Spleen (tissue), 11 donors: ENCODE measurements at regions not wholly inside any gene's neighbourhood (a gene's known extent, or its start where the extent isn't known, plus 50 kb on each side); places are given as distances from the start of the nearest gene placed in this dataset.
A peak's percentile ranks its signal among the peaks of the same experiment; 100 is the strongest.

ENCODE experiments used
- DNase-seq: peaks from one replicate; pipeline ENCODE4 v3.0.0-alpha.2; 2020
- H3K27ac ChIP-seq, 8 donors: fragments of 200-600 bp; sonication (generic) in 7 of 8; 1 replicate in 4 of 8; 2 replicates in 4 of 8; pipeline versions ENCODE4 v1.5.0 to v1.8.0; 2016 to 2021; ENCODE audit warnings: inconsistent platforms in 4 of 8, mild to moderate bottlenecking in 4 of 8, moderate library complexity in 1 of 8
- H3K27me3 ChIP-seq, 7 donors: fragments of 200-600 bp; sonication (generic) in 6 of 7; replicated peaks in 1 of 7; 1 replicate in 4 of 7; 2 replicates in 3 of 7; pipeline versions ENCODE4 v1.5.0 to v1.8.0; 2016 to 2021; ENCODE audit warnings: inconsistent platforms in 3 of 7, mild to moderate bottlenecking in 1 of 7
- H3K36me3 ChIP-seq, 6 donors: fragments of 200-600 bp; sonication (generic) in 5 of 6; 1 replicate in 4 of 6; 2 replicates in 2 of 6; pipeline versions ENCODE4 v1.5.0 to v1.8.0; 2016 to 2021; ENCODE audit warnings: inconsistent platforms in 2 of 6
- H3K4me1 ChIP-seq, 6 donors: fragments of 200-600 bp; sonication (generic) in 5 of 6; 1 replicate in 3 of 6; 2 replicates in 3 of 6; pipeline versions ENCODE4 v1.5.0 to v1.8.0; 2016 to 2021; ENCODE audit warnings: inconsistent platforms in 3 of 6
- H3K4me3 ChIP-seq, 8 donors: fragments of 200-600 bp; sonication (generic) in 7 of 8; 1 replicate in 4 of 8; 2 replicates in 4 of 8; pipeline versions ENCODE4 v1.5.0 to v1.8.0; 2016 to 2021; ENCODE audit warnings: inconsistent platforms in 4 of 8, mild to moderate bottlenecking in 4 of 8, moderate library complexity in 2 of 8
- H3K9me3 ChIP-seq, 8 donors: fragments of 200-600 bp; sonication (generic) in 7 of 8; 1 replicate in 4 of 8; 2 replicates in 4 of 8; pipeline versions ENCODE4 v1.5.0 to v1.8.0; 2016 to 2021; ENCODE audit warnings: inconsistent platforms in 4 of 8
- POLR2A ChIP-seq, 3 donors: fragments of 450-650 bp; IDR thresholded peaks; one replicate each; pipeline ENCODE4 v1.5.1; 2017; ENCODE audit warnings: antibody characterized with exemption in 3 of 3, mild to moderate bottlenecking in 1 of 3
- POLR2AphosphoS5 ChIP-seq, 3 donors: sonication (generic); formaldehyde crosslinking; IDR thresholded peaks; one replicate each; pipeline ENCODE4 v1.5.1; 2017; ENCODE audit warnings: antibody characterized with exemption in 3 of 3
- WGBS, 5 donors: extraction: QIAGEN DNeasy Blood & Tissue Kit in 3 of 5; methylation state at CpG; one replicate each; pipeline versions ENCODE4 v1.1.5 to v1.1.7; 2013 to 2018; 5-methylcytosine and 5-hydroxymethylcytosine counted together
- intact Hi-C: fragments of 100-400 bp; cut with DNase I; formaldehyde crosslinking; loops from one replicate; pipeline ENCODE4 v1.15.0; 2023; ENCODE audit warnings: low total_unique reads
- TF ChIP-seq, protein P1 (sequence below), 11 experiments: fragments of 200-600 bp in 7 of 11; fragments of 450-650 bp in 4 of 11; sonication (generic) in 4 of 11; IDR thresholded peaks in 8 of 11; conservative IDR thresholded peaks in 3 of 11; 1 replicate in 7 of 11; 2 replicates in 4 of 11; pipeline versions ENCODE4 v1.4.0 to v1.8.0; 2016 to 2021; ENCODE audit warnings: antibody characterized with exemption in 11 of 11, inconsistent platforms in 4 of 11, mild to moderate bottlenecking in 1 of 11
- donor health status: healthy with polysubstance abuse.
- donor health status: DM: no; HTN: no; CAD: no; lungs with moderate emphysema.
- donor health status: DM: no; HTN: no; CAD: no.
- donor health status: Bipolar disorder and iron deficiency.
- donor health status: healthy.
- donor health status: DM: no; HTN: no; CAD: no.
- donor health status: DM: yes; HTN: yes; CAD: no.

- no peak for DNase-seq
- intact Hi-C loops: no loop called here
- Histone ChIP-seq H3K4me3 (no peak overlapping the region), H3K27me3 (no peaks in the 10 kb centered on the region), H3K36me3 (no peaks in the 10 kb centered on the region), H3K27ac (peak overlapping the region in 1 of 8 donors; percentile 7), H3K4me1 (peaks cover 0 to 15% (median 0%) of the 10 kb centered on the region in 6 donors), H3K9me3 (no peaks in the 10 kb centered on the region)
- TF ChIP-seq POLR2A (IDR thresholded peaks at IDR 0.05) (no peak), POLR2AphosphoS5 (IDR thresholded peaks at IDR 0.05) (no peak)
- TF ChIP-seq, protein P1, sequence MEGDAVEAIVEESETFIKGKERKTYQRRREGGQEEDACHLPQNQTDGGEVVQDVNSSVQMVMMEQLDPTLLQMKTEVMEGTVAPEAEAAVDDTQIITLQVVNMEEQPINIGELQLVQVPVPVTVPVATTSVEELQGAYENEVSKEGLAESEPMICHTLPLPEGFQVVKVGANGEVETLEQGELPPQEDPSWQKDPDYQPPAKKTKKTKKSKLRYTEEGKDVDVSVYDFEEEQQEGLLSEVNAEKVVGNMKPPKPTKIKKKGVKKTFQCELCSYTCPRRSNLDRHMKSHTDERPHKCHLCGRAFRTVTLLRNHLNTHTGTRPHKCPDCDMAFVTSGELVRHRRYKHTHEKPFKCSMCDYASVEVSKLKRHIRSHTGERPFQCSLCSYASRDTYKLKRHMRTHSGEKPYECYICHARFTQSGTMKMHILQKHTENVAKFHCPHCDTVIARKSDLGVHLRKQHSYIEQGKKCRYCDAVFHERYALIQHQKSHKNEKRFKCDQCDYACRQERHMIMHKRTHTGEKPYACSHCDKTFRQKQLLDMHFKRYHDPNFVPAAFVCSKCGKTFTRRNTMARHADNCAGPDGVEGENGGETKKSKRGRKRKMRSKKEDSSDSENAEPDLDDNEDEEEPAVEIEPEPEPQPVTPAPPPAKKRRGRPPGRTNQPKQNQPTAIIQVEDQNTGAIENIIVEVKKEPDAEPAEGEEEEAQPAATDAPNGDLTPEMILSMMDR (IDR thresholded peaks at IDR 0.05 in 8 of 11, conservative IDR thresholded peaks at IDR 0.05 in 3 of 11): no peak
- WGBS, 5 donors: 87 to 95% (median 92%) methylated on average over 3 of the region's 3 CpGs
Measured at GRCh38 chr2:145023334-145023934, 503.5 kb upstream of the ZEB2 start.

- Histone ChIP-seq H3K4me1 (peaks cover 0 to 15% (median 0%) of the 10 kb centered on the region in 6 donors), H3K27me3 (no peaks in the 10 kb centered on the region), H3K27ac (peak overlapping the region in 1 of 8 donors; percentile 7), H3K4me3 (no peak overlapping the region), H3K9me3 (no peaks in the 10 kb centered on the region), H3K36me3 (no peaks in the 10 kb centered on the region)
- DNase-seq: no peak
- TF ChIP-seq POLR2A (IDR thresholded peaks at IDR 0.05) (no peak), POLR2AphosphoS5 (IDR thresholded peaks at IDR 0.05) (no peak)
- TF ChIP-seq, protein P1 (IDR thresholded peaks at IDR 0.05 in 8 of 11, conservative IDR thresholded peaks at IDR 0.05 in 3 of 11): no peak
- WGBS, 5 donors: 59 to 66% (median 64%) methylated on average over 5 of the region's 5 CpGs
- intact Hi-C loops: no loop called here
Measured at GRCh38 chr2:145022666-145023333, 502.9 kb upstream of the ZEB2 start.

- no peaks in the 10 kb centered on the region for H3K9me3 ChIP-seq
- WGBS, 5 donors: 57 to 70% (median 67%) methylated on average over 2 of the region's 2 CpGs
- TF ChIP-seq POLR2AphosphoS5 (IDR thresholded peaks at IDR 0.05) (no peak), POLR2A (IDR thresholded peaks at IDR 0.05) (no peak)
- TF ChIP-seq, protein P1 (IDR thresholded peaks at IDR 0.05 in 8 of 11, conservative IDR thresholded peaks at IDR 0.05 in 3 of 11): no peak
- no peak for DNase-seq
- H3K27ac ChIP-seq: peak overlapping the region in 1 of 8 donors; percentile 7
- no peak overlapping the region for H3K4me3 ChIP-seq
- peaks cover 0 to 15% (median 0%) of the 10 kb centered on the region in 6 donors for H3K4me1 ChIP-seq
- intact Hi-C loops: no loop called here
- no peaks in the 10 kb centered on the region for H3K36me3 ChIP-seq
- no peaks in the 10 kb centered on the region for H3K27me3 ChIP-seq
Measured at GRCh38 chr2:145021962-145022665, 502.2 kb upstream of the ZEB2 start.

GRCh38 chr2:145020694-145021093 is 500.8 kb upstream of the ZEB2 start:
- H3K9me3 ChIP-seq: no peaks in the 10 kb centered on the region
- WGBS, 5 donors: 93 to 97% (median 94%) methylated on average over 3 of the region's 3 CpGs
- no peak overlapping the region for H3K27ac ChIP-seq
- H3K36me3 ChIP-seq: no peaks in the 10 kb centered on the region
- intact Hi-C loops: no loop called here
- H3K27me3 ChIP-seq: no peaks in the 10 kb centered on the region
- peaks cover 0 to 15% (median 0%) of the 10 kb centered on the region in 6 donors for H3K4me1 ChIP-seq
- no peak for TF ChIP-seq POLR2A (IDR thresholded peaks at IDR 0.05)
- TF ChIP-seq, protein P1 (IDR thresholded peaks at IDR 0.05 in 8 of 11, conservative IDR thresholded peaks at IDR 0.05 in 3 of 11): no peak
- no peak for TF ChIP-seq POLR2AphosphoS5 (IDR thresholded peaks at IDR 0.05)
- H3K4me3 ChIP-seq: no peak overlapping the region
- no peak for DNase-seq
